ENCODE measurements at regions not wholly inside any gene's neighbourhood (a gene's known extent, or its start where the extent isn't known, plus 50 kb on each side); places are given as distances from the start of the nearest gene placed in this dataset.

DNA sequence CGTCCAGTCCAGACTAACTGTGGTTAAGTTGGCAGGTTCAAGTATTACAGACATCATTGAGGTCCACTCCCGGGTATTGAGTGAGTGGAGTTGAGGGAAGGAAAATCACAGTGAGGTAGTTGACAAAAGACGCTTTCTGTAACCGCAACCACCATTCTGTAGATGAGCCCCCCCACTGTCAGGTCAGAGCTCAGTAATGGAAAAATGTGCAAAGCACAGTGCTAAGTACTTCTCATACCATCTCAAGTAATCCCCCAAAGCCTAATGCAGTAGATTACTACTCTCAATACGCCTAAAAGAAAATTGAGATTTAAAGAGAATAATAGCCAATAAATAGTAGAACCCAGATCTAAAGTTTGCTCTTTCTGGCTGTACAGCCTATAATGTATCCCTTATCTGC, 522.8 kb downstream of the LMO4 start:
- DNase-seq (ENCODE audit: low read depth in 2 of 3, low spot score in 2 of 3) = no peak

DNA sequence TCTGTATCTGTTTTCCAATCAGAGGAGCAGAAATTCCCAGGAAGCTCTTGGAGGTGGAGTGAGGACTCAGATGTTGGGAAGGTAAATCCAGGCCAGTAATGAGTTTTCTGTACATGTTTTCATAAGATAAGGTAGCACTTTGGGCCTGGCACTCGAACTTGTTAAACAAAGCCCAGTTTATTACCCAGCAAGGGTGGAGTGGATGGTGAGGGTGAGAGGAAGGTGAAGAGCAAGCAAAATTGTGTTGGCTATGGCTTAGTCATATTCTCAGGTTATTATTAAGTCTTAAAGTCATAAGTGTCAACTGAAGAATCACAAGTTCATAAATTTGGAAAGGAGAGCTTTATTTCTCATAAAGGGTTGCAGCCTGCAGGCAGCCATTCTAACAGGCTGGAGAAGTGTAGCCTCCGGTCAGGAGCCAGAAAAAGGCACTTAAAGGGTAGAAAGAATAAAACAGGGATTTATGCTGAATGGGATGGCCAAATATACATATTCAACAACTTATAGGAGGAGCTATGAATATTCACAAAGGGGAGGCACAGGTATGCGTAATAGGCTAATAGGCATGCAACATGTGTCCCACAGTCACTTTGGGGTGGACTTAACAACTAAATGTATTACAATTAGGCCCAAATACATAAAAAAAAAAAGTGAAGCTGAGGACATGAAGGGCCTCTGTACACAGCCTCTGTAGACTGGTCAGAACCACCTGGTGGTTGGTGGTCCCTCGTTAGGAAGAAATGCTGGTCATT, 523.9 kb downstream of the LMO4 start:
- no peak for DNase-seq (ENCODE audit: low read depth in 2 of 3, low spot score in 2 of 3)

DNA sequence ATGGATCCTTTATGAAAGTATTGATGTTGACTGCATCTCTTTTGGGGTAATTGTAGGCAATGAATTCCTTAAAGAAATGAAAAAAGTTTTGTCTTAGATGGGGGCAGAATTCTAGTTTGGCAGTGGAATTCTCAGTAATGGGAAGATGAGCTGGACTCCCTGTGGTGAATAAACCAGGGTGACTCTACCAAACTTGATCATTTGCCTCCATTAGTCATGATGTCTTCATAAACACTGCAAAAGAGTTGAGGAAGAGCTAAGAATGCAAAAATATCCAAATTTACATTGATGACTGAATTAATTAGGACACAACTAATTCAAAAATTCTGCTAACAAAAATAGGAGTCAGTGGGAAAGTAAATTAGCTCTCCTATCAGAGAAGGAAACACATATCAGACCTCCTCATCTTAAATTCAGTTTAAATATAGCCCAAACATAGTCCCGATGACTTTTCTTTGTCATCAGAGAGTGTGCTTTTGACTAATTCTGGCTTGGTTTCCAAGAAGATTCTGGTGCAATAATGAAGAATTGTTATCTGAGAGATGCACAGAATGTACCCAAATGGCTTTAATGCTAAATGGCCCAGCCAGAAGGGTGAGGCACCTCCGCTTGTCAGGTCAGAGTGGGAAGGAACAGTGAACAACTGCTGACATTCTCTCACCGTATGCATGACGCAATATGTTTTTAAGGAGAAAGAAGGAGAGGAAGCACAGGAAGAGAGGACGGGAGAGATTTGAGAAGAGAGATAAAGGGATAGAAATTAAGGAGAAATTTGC, 525.1 kb downstream of the LMO4 start:
- DNase-seq (ENCODE audit: low read depth in 2 of 3, low spot score in 2 of 3) = no peak

DNA sequence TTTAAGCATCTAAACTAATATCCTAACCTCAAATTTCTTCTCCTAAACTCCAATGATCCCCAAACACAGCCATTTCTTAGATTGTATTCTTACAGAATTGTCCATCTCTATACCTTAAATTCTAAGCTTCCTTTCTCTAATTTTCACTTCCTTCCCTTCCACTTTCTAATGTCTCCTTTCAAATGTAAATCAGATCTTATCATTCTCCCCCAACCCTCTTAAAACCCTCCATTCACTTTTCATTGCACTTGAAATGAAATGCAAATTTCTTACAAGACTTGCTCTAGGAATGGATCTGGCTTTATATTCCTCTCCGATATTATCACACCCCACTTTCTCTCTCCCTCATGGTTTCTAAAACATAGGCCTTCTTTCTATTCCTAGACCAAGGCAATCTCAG, 534.6 kb downstream of the LMO4 start:
- no peak for DNase-seq (ENCODE audit: low read depth in 2 of 3, low spot score in 2 of 3)

DNA sequence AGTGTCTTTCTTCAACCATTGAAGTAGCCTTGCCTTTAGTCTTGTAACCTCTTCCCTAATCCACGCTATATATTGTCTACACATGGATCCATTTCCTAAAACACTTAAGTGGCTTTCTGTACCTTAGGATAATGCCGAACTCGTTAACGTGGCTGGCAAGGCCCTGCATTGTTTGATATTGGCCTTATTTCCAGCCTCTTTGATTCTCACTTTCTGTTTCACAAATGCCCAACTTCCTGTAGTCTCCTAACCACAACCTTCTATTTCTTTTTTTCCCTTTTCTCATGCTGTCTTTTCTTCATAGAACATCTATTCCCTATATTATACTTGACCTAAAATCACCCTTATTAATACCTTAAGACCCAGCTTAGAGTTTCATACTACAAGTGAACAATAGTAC, 536.0 kb downstream of the LMO4 start:
- peak in 1 of 3 donors; percentile 38 for DNase-seq (ENCODE audit: low read depth in 2 of 3, low spot score in 2 of 3)

DNA sequence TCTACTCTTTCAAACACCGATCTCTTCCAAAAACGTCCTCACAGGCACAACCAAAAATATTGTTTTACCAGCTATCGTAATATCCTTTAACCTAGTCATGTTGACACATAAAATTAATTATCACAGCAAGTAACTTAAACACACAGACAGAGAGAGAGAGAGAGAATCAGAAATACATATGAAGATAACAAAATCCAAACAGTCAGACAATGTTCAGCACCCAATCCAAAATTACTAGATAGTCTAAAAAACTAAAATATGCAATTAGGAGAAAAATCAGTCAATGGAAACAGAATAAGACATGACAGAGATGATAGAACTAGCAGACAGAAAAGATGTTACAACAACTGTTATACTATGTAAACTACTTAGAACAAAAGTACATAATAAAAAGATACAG, 537.7 kb downstream of the LMO4 start:
- no peak for DNase-seq (ENCODE audit: low read depth in 2 of 3, low spot score in 2 of 3)

DNA sequence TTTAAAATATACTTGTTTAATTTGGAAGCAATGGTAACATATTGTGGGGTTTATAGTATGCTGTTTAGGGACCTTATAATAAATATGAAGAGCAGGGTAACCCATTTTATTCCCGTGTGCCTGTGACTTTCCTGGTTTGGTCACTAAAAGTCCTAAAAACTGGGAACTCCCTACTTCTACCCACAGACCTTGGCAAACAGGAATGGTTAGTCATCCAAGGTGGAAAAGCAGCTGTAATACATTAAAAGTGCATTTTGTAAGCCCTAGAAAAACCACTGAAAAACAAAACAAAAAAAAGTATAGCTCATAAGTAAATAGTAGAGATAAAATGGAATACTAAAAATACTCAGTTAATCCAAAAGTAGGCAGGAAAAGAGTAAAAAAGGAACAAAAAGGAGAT, 538.9 kb downstream of the LMO4 start:
- DNase-seq (ENCODE audit: low read depth in 2 of 3, low spot score in 2 of 3) = no peak

DNA sequence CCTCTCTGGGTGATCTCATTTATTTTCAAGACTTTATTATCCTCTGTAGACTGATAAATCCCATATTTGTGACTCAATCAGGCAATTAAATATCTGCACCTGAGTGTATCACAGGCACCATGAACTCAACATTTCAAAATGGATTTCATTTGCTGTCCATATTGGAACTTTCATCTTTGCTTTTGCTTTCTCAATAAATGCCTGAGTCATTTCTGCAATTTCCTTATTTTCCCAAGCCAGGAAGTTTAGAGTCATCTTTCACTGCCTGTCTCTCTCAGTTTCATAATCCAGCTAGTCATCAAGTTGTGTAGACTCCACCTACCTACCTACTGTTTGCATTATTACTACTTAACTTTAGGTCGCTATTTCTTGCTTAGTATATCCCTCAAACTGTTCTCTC, 540.9 kb downstream of the LMO4 start:
- DNase-seq (ENCODE audit: low read depth in 2 of 3, low spot score in 2 of 3) = peak in 2 of 3 donors; percentile 29 to 51

DNA sequence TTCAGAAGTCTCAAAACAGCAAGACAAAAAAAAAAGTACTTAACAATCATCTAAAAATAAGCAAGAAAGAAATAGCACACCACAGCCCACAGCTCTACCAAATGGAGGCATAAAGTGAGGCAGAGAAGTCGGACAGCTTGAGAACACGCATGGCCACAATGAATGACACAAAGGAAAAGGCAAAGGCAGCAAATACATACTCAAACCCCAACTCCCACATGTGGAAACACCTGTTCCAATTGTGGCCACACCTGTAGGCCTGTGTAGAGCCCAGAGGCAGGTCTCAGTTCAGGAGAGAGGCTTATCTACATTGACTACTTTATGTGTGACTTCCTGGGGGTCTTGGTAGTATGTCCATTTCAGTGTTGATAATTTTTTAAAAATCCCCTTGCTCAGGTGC, 543.5 kb downstream of the LMO4 start:
- DNase-seq (ENCODE audit: low read depth in 2 of 3, low spot score in 2 of 3) = peak in 1 of 3 donors; percentile 38

DNA sequence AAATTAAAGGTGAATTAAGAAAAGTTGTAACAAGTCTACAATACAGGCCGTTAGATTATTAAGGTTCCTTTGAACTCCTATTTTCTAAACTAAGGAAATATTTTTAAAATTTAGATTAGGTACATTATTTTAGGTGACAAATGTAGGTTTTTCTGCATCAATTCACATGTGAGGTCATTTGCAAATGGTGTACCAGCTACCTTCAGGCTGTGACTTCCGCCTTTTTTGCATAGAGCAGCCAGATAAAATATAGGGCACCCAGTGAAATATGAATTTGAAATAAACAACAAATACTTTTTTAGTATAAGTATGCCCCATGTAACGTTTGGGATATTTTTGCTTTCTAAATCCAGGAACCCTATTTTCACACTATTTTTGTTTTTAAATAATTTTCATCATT, 544.0 kb downstream of the LMO4 start:
- DNase-seq (ENCODE audit: low read depth in 2 of 3, low spot score in 2 of 3) = no peak

DNA sequence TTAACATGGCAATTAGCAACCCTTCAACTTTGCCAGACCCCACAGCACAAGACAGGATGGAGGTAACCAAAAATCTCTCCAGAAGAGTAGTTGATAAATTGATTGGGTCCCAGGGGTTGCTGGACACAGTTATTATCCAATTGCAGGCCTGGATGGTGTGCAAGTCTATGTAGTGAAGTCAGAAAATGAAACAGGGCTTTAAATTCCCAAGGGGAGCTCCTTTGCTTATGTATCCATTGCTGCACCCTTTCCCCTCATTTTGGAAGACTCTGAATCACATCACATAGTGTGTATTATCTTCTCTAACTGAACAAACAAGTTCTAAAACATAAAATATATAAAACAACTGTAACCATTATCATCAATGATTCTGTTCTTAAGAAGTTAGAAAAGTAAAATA, 550.2 kb downstream of the LMO4 start:
- DNase-seq (ENCODE audit: low read depth in 2 of 3, low spot score in 2 of 3) = no peak

DNA sequence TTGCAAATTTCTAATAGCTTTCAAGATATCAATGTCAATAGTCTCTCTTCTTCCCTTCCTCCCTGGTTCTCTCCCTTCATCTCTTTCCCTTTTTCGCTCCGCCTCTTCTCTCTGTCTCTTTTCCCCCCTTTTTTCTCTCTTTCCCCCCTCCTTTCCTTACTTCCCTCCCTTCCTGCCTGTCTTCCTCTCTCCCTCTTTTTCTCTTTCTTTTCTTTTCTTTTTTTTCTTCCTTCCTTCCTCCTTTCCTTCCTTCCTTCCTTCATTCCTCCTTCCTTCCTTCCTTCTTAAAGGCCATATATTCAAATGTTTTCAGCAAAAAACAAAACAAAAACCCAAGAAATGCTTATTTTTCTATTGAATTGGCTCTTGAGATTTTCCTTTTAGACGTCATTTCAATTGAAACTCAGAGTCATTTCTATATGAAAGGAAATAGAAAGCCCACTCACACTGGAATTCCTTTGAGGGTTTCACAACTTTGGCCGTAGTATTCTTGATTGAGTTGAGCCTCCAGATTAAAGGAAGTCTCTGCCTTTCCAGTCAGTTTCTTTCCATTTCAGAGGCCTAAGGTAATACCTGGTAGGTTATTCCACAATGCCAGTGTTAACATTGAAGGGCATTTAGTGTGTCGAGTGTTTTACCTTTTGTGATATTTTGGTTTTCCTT, 551.5 kb downstream of the LMO4 start:
- DNase-seq (ENCODE audit: low read depth in 2 of 3, low spot score in 2 of 3) = no peak

DNA sequence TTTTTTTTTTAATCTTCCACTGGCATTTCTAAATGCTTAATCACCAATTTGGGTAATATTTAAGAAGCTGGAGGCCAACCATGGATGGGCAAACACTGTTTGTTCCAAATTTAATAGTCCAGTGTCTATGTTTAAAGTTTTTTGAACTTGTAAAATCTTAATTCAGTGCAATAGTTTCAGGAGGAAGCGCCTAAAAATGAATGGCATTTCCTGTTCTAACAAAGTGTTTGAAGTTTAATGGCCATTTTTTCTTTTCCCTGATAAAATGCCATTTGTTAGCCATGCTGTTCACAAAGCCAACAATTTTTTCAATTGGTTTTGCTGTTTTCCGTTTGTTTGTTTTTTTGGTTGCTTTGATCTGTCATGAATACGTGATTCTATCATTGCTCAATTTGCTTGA, 552.1 kb downstream of the LMO4 start:
- DNase-seq (ENCODE audit: low read depth in 2 of 3, low spot score in 2 of 3) = no peak

DNA sequence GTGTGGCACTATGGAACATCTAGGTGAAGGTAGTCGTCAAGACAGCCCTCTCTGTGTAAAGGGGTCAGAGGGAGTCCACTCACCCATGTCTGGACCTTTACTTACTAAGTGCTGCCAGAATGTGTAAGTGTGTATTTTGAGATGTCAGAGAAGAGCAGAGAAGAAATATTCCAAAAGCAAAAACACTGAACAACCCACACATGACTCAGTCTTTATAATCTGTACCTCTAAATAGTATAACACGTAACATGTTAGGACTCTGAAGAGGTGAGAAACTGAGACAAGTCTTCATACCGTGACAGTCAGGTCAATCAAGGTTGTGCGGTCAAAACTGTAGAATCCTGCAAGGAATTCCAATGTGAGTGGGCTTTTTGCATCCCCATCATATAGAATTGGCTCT, 555.2 kb downstream of the LMO4 start:
- no peak for DNase-seq (ENCODE audit: low read depth in 2 of 3, low spot score in 2 of 3)

DNA sequence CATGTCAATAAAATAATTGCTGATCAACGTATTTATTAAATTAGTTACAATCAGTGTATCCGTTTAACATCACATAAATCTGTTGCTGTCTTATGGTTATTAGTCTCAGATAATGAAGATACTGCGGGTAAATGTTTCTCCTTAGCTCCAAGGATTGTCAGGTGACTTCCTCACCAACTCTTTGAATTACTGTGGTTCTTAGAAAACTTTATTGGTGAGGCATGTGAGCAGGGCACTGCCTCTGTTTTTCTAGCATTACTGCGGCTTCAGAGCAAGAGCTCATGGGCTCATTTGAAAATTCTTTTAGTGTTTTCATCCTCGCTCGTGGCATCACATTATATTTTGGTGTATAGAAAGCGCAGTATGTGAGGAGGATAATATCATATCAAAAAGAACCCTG, 555.9 kb downstream of the LMO4 start:
- DNase-seq (ENCODE audit: low read depth in 2 of 3, low spot score in 2 of 3) = no peak

DNA sequence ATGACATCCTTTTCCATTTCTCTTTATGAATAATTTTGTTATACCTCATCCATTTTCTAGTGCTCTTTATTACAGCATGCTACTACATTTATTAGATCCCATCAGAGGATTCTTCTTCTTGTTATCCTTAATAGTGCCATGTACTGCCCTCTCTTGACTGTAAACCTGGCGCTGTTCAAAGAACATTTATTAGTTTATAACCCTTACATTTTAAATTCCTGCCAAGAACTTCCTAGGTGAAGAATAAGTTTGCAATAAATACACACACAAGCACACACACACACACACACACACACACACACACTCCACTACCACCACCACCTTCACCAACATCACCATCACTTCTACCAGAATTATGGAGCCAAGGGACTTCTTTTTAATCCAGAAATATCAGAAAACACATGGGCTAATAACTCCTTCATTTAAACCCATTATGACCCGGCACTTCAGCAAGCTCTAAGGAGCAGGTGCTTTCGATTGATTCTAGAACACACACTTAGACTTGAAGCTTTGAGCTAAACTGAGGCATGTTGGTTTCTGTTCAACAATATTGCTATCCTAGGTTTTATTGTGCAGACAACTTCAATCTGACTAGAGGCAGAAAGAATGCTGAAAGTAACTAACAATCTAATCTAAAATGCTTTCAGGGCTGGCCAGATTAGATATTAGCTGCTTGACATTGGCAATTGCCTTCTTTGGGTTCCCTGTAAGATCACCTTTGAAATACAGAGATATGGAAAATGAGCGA, 556.8 kb downstream of the LMO4 start:
- DNase-seq (ENCODE audit: low read depth in 2 of 3, low spot score in 2 of 3) = no peak

DNA sequence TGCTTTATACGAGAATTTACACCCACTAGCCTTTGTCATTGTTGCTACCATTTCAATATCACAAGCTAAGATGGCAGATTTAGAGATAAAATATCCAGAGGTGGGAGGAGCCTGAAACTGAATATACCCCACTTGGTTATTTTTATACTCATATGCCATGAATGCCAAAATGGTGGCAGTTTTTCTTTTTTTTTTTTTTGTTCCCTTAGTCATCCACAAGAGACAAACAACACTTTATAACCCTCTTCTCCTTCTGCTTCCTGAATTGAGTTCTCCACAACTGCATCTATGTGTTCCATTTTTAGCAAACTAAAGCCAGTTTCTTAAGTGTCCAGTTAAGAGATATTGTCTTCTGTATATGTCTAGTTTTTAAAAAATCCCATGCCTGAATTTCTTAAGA, 558.4 kb downstream of the LMO4 start:
- DNase-seq (ENCODE audit: low read depth in 2 of 3, low spot score in 2 of 3) = peak in 1 of 3 donors; percentile 21

DNA sequence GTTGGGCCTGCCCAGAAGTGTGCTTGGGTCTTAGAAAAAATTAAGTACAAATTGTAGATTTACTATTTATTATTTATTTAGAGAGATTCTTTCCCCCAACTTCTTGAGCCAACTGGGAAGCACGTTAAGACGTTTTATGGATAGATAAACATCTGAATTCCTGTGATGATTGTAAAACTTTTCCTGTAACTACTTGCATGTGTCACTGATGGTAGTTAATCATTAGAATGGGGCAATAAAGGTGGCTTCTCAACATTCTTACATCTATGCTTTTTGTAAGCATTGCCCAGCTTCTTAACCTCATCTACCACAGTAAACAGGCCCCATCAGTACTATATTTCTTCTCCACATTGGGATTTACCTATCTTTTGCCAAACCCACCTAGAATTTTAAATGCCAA, 559.8 kb downstream of the LMO4 start:
- no peak for DNase-seq (ENCODE audit: low read depth in 2 of 3, low spot score in 2 of 3)

DNA sequence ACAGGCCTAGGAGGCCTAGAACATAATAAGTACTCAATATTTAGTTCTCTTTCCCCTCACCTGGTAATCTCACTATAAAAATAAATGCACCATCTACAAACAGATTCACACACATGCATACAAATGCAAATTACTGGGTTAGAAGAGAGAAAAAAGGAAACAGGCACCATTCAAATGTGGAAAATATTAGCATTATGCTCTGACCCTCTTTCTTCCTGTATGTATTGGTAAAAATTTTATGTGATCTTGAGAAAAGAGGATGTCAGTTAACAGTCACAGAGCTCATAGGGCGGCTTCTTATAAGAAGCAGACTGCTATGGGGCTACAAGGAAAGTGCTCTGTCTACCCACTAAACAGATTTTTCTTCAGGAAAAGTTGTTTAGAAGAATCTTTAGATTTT, 565.4 kb downstream of the LMO4 start:
- DNase-seq (ENCODE audit: low read depth in 2 of 3, low spot score in 2 of 3) = peak in 1 of 3 donors; percentile 34

DNA sequence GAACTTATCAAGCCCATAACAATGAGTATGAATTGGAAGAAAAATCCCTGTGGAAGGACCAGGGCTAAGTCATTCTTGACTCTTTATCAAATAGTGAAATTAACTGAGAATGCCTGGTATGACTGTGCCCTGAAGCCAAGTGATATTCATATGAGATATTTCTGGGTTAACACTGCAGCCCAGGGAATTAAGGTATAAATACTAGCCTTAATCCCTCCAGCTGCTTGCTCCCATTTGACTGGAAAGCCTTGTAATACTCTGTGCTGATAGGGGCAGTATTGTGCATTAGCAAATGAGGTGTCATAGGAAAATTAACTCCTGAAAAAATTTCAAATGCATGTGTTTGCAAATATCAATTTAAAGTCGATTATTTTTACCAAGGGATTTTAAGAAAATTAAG, 568.8 kb downstream of the LMO4 start:
- DNase-seq (ENCODE audit: low read depth in 2 of 3, low spot score in 2 of 3) = no peak

DNA sequence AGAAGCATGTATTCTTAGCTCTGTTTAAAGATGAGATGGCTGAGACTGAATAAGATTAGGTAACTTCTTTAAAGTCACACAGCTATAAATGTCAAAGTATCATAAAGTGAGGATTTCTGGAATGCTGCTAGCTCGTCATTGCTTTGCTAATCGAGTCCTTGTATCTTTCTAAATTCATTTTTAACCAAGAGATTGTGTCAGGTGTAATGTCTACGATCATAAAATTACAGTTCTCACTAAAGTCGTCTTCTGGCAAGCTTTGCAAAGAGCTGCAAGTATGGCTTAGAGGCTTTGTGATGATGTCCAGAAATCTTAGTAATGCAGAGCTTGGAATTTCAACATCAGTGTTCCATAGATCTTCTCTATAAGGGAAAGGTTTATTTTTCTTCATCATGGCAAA, 569.8 kb downstream of the LMO4 start:
- no peak for DNase-seq (ENCODE audit: low read depth in 2 of 3, low spot score in 2 of 3)
